ENCODE measurements at regions not wholly inside any gene's neighbourhood (a gene's known extent, or its start where the extent isn't known, plus 50 kb on each side); places are given as distances from the start of the nearest gene placed in this dataset.

- TF ChIP-seq, protein P1, sequence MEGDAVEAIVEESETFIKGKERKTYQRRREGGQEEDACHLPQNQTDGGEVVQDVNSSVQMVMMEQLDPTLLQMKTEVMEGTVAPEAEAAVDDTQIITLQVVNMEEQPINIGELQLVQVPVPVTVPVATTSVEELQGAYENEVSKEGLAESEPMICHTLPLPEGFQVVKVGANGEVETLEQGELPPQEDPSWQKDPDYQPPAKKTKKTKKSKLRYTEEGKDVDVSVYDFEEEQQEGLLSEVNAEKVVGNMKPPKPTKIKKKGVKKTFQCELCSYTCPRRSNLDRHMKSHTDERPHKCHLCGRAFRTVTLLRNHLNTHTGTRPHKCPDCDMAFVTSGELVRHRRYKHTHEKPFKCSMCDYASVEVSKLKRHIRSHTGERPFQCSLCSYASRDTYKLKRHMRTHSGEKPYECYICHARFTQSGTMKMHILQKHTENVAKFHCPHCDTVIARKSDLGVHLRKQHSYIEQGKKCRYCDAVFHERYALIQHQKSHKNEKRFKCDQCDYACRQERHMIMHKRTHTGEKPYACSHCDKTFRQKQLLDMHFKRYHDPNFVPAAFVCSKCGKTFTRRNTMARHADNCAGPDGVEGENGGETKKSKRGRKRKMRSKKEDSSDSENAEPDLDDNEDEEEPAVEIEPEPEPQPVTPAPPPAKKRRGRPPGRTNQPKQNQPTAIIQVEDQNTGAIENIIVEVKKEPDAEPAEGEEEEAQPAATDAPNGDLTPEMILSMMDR (IDR thresholded peaks at IDR 0.05) = no peak
- TF ChIP-seq POLR2AphosphoS5 (IDR thresholded peaks at IDR 0.05) = no peak
- no peak for TF ChIP-seq EP300 (IDR thresholded peaks at IDR 0.05)
- no peak for TF ChIP-seq POLR2A (IDR thresholded peaks at IDR 0.05)
These were observed 677.2 kb upstream of the INTU start for GRCh38 chr4:126955292-126956183.
